ENCODE measurements at regions not wholly inside any gene's neighbourhood (a gene's known extent, or its start where the extent isn't known, plus 50 kb on each side); places are given as distances from the start of the nearest gene placed in this dataset.

GRCh38 chr3:117628823-117629291, 919.3 kb downstream of the TUSC7 start:
- no peaks in the 10 kb centered on the region for H3K36me3 ChIP-seq
- H3K27me3 ChIP-seq = no peaks in the 10 kb centered on the region
- H3K9me3 ChIP-seq = no peaks in the 10 kb centered on the region
- peaks cover 0 to 11% (median 8%) of the 10 kb centered on the region in 4 donors for H3K4me1 ChIP-seq
- no peak for TF ChIP-seq CTCF (IDR thresholded peaks at IDR 0.05)
- H3K27ac ChIP-seq = no peak overlapping the region
- intact Hi-C loops (cut with DNase I; ENCODE audit: low total_unique reads) = no loop called here
- H3K4me3 ChIP-seq = no peak overlapping the region
- no peak for DNase-seq

- TF ChIP-seq CTCF (IDR thresholded peaks at IDR 0.05) = no peak
- H3K4me1 ChIP-seq = peaks cover 0 to 11% (median 8%) of the 10 kb centered on the region in 4 donors
- intact Hi-C loops (cut with DNase I; ENCODE audit: low total_unique reads) = no loop called here
- H3K4me3 ChIP-seq = no peak overlapping the region
- H3K27me3 ChIP-seq = no peaks in the 10 kb centered on the region
- H3K9me3 ChIP-seq = no peaks in the 10 kb centered on the region
- H3K27ac ChIP-seq = no peak overlapping the region
- H3K36me3 ChIP-seq = no peaks in the 10 kb centered on the region
- DNase-seq = no peak
Observed at GRCh38 chr3:117629505-117629904, 919.9 kb downstream of the TUSC7 start.

- peaks cover 0 to 11% (median 8%) of the 10 kb centered on the region in 4 donors for H3K4me1 ChIP-seq
- no peaks in the 10 kb centered on the region for H3K9me3 ChIP-seq
- no peak overlapping the region for H3K4me3 ChIP-seq
- no peaks in the 10 kb centered on the region for H3K36me3 ChIP-seq
- no peak overlapping the region for H3K27ac ChIP-seq
- intact Hi-C loops (cut with DNase I; ENCODE audit: low total_unique reads) = no loop called here
- no peaks in the 10 kb centered on the region for H3K27me3 ChIP-seq
- no peak for TF ChIP-seq CTCF (IDR thresholded peaks at IDR 0.05)
- DNase-seq = no peak
Observed at GRCh38 chr3:117630469-117630868, 920.9 kb downstream of the TUSC7 start.

GRCh38 chr3:117630885-117631284, 921.3 kb downstream of the TUSC7 start:
- TF ChIP-seq CTCF (IDR thresholded peaks at IDR 0.05) = no peak
- Histone ChIP-seq H3K4me3 (no peak overlapping the region), H3K9me3 (no peaks in the 10 kb centered on the region), H3K27me3 (no peaks in the 10 kb centered on the region), H3K4me1 (peaks cover 0 to 11% (median 8%) of the 10 kb centered on the region in 4 donors), H3K27ac (no peak overlapping the region), H3K36me3 (no peaks in the 10 kb centered on the region)
- DNase-seq = no peak
- intact Hi-C loops (cut with DNase I; ENCODE audit: low total_unique reads) = no loop called here

GRCh38 chr3:117631781-117632180, 922.2 kb downstream of the TUSC7 start:
- DNase-seq = no peak
- H3K9me3 ChIP-seq = no peaks in the 10 kb centered on the region
- no peaks in the 10 kb centered on the region for H3K27me3 ChIP-seq
- H3K4me3 ChIP-seq = no peak overlapping the region
- TF ChIP-seq CTCF (IDR thresholded peaks at IDR 0.05) = no peak
- H3K4me1 ChIP-seq = peaks cover 0 to 11% (median 8%) of the 10 kb centered on the region in 4 donors
- H3K27ac ChIP-seq = no peak overlapping the region
- no peaks in the 10 kb centered on the region for H3K36me3 ChIP-seq
- intact Hi-C loops (cut with DNase I; ENCODE audit: low total_unique reads) = no loop called here

- Histone ChIP-seq H3K4me1 (peaks cover 0 to 11% (median 8%) of the 10 kb centered on the region in 4 donors), H3K36me3 (no peaks in the 10 kb centered on the region), H3K27me3 (no peaks in the 10 kb centered on the region), H3K9me3 (no peaks in the 10 kb centered on the region), H3K27ac (no peak overlapping the region), H3K4me3 (no peak overlapping the region)
- no peak for DNase-seq
- intact Hi-C loops (cut with DNase I; ENCODE audit: low total_unique reads) = no loop called here
- TF ChIP-seq CTCF (IDR thresholded peaks at IDR 0.05) = no peak
Observed at GRCh38 chr3:117632191-117632590, 922.6 kb downstream of the TUSC7 start.
